ENCODE measurements at regions not wholly inside any gene's neighbourhood (a gene's known extent, or its start where the extent isn't known, plus 50 kb on each side); places are given as distances from the start of the nearest gene placed in this dataset.

- no peak for TF ChIP-seq CTCF (IDR thresholded peaks at IDR 0.05; ENCODE audit: insufficient read depth, low read length)
- DNase-seq (ENCODE audit: low read depth): no peak
- no peak overlapping the region for H3K4me3 ChIP-seq (ENCODE audit: low read depth, low read length)
These were observed 97.5 kb downstream of the SH3YL1 start for GRCh38 chr2:166381-166780.

GRCh38 chr2:165530-165929 lies 98.3 kb downstream of the SH3YL1 start:
- no peak for TF ChIP-seq CTCF (IDR thresholded peaks at IDR 0.05; ENCODE audit: insufficient read depth, low read length)
- DNase-seq (ENCODE audit: low read depth): no peak
- no peak overlapping the region for H3K4me3 ChIP-seq (ENCODE audit: low read depth, low read length)

GRCh38 chr2:162473-163382 lies 101.1 kb downstream of the SH3YL1 start:
- no peak for TF ChIP-seq CTCF (IDR thresholded peaks at IDR 0.05; ENCODE audit: insufficient read depth, low read length)
- H3K4me3 ChIP-seq (ENCODE audit: low read depth, low read length): no peak overlapping the region
- no peak for DNase-seq (ENCODE audit: low read depth)

GRCh38 chr2:161729-162128 lies 102.1 kb downstream of the SH3YL1 start:
- TF ChIP-seq CTCF (IDR thresholded peaks at IDR 0.05; ENCODE audit: insufficient read depth, low read length): no peak
- no peak overlapping the region for H3K4me3 ChIP-seq (ENCODE audit: low read depth, low read length)
- DNase-seq (ENCODE audit: low read depth): no peak

GRCh38 chr2:151553-152334 lies 105.4 kb upstream of the FAM110C start:
- H3K4me3 ChIP-seq (ENCODE audit: low read depth, low read length): no peak overlapping the region
- no peak for TF ChIP-seq CTCF (IDR thresholded peaks at IDR 0.05; ENCODE audit: insufficient read depth, low read length)
- DNase-seq (ENCODE audit: low read depth): no peak

GRCh38 chr2:145407-145806 lies 99.1 kb upstream of the FAM110C start:
- no peak for DNase-seq (ENCODE audit: low read depth)
- no peak overlapping the region for H3K4me3 ChIP-seq (ENCODE audit: low read depth, low read length)
- no peak for TF ChIP-seq CTCF (IDR thresholded peaks at IDR 0.05; ENCODE audit: insufficient read depth, low read length)
